Uterus (tissue), 3 donors: ENCODE measurements at regions not wholly inside any gene's neighbourhood (a gene's known extent, or its start where the extent isn't known, plus 50 kb on each side); places are given as distances from the start of the nearest gene placed in this dataset.

Source experiments
- DNase-seq, 2 donors: peaks; one replicate each; pipeline ENCODE4 v3.0.0-alpha.2; 2019 to 2020
- H3K27ac ChIP-seq, 2 donors: fragments of 200-600 bp; sonication (generic); 1 replicate in 1 of 2; 2 replicates in 1 of 2; pipeline ENCODE4 v1.5.1; 2016 to 2018
- H3K27me3 ChIP-seq, 2 donors: fragments of 200-600 bp; sonication (generic); one replicate each; pipeline ENCODE4 v1.5.1; 2018 to 2019; ENCODE audit warnings: control low read depth in 1 of 2
- H3K36me3 ChIP-seq, 2 donors: fragments of 200-600 bp; sonication (generic); one replicate each; pipeline ENCODE4 v1.5.1; 2019; ENCODE audit warnings: control low read depth in 1 of 2
- H3K4me1 ChIP-seq, 2 donors: fragments of 200-600 bp; sonication (generic); one replicate each; pipeline ENCODE4 v1.5.1; 2018 to 2019; ENCODE audit warnings: control low read depth in 1 of 2
- H3K4me3 ChIP-seq, 2 donors: fragments of 200-600 bp; sonication (generic); 1 replicate in 1 of 2; 2 replicates in 1 of 2; pipeline ENCODE4 v1.5.1; 2018 to 2019; ENCODE audit warnings: mild to moderate bottlenecking in 1 of 2
- H3K9me3 ChIP-seq, 2 donors: fragments of 200-600 bp; sonication (generic); one replicate each; pipeline ENCODE4 v1.5.1; 2019; ENCODE audit warnings: control low read depth in 1 of 2
- POLR2A ChIP-seq, 2 donors: fragments of 450-650 bp; IDR thresholded peaks; one replicate each; pipeline ENCODE4 v1.6.1; 2016; ENCODE audit warnings: antibody characterized with exemption in 2 of 2, mild to moderate bottlenecking in 1 of 2, moderate library complexity in 1 of 2
- intact Hi-C: fragments of 100-400 bp; cut with DNase I; formaldehyde crosslinking; loops from one replicate; pipeline ENCODE4 v1.15.1; 2023; ENCODE audit warnings: low total_unique reads
- TF ChIP-seq, protein P1 (sequence below), 4 experiments: fragments of 200-600 bp in 2 of 4; fragments of 450-650 bp in 2 of 4; sonication (generic) in 2 of 4; IDR thresholded peaks; one replicate each; pipeline ENCODE4 v1.5.1; 2016 to 2019; ENCODE audit warnings: antibody characterized with exemption in 4 of 4, mild to moderate bottlenecking in 2 of 4, moderate library complexity in 1 of 4
- donor health status: DM: yes; HTN: yes; CAD: no.

DNA sequence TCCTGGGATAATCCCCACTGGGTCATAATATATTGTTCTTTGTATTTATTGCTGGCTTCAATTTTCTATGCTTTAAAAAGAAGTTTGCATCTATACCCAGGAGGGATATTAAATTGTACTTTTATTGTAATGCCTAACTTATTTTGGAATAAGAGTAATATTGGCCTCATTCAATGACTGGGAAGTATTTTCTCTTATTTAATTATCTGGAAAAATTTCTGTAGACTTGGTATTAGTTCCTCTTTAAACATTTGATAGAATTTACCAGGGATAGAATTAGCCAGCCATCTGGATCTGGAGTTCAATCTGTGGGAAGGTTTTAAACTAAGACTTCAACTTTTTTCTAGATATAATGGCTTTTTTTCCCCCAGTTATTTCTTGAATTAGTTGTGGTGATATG, 115.2 kb upstream of the ZNF32 start:
- TF ChIP-seq POLR2A (IDR thresholded peaks at IDR 0.05): no peak
- TF ChIP-seq, protein P1, sequence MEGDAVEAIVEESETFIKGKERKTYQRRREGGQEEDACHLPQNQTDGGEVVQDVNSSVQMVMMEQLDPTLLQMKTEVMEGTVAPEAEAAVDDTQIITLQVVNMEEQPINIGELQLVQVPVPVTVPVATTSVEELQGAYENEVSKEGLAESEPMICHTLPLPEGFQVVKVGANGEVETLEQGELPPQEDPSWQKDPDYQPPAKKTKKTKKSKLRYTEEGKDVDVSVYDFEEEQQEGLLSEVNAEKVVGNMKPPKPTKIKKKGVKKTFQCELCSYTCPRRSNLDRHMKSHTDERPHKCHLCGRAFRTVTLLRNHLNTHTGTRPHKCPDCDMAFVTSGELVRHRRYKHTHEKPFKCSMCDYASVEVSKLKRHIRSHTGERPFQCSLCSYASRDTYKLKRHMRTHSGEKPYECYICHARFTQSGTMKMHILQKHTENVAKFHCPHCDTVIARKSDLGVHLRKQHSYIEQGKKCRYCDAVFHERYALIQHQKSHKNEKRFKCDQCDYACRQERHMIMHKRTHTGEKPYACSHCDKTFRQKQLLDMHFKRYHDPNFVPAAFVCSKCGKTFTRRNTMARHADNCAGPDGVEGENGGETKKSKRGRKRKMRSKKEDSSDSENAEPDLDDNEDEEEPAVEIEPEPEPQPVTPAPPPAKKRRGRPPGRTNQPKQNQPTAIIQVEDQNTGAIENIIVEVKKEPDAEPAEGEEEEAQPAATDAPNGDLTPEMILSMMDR (IDR thresholded peaks at IDR 0.05): no peak

DNA sequence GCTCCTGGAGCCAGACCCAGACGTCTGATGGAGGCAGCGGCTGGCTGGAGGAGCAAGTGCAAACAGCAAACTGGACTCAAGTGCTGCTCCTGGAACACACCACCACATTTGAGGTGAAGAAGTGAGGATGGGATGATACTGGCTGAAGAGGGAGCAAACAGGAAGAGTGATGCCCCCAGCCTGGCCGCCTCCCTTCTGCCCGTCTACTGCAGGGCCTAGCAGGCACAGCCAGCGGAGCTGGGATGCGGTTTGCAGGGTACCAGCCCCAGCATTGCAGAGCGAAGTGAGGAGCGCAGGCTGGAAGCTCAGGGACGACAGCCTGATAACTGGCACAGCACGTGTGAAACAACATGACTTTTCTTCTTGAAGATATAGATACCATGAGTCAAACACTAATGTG, 111.8 kb upstream of the ZNF32 start:
- intact Hi-C loops: no loop called here
- TF ChIP-seq, protein P1 (IDR thresholded peaks at IDR 0.05): no peak
- no peak for TF ChIP-seq POLR2A (IDR thresholded peaks at IDR 0.05)
- Histone ChIP-seq H3K9me3 (no peaks in the 10 kb centered on the region), H3K4me3 (no peak overlapping the region), H3K4me1 (no peaks in the 10 kb centered on the region), H3K27me3 (no peaks in the 10 kb centered on the region), H3K27ac (no peak overlapping the region), H3K36me3 (no peaks in the 10 kb centered on the region)
- DNase-seq: no peak

More for the DNA sequence above, 115.2 kb upstream of the ZNF32 start:
- no peaks in the 10 kb centered on the region for H3K4me1 ChIP-seq
- no peak overlapping the region for H3K27ac ChIP-seq
- H3K4me3 ChIP-seq: no peak overlapping the region
- no peaks in the 10 kb centered on the region for H3K36me3 ChIP-seq
- DNase-seq: no peak
- H3K9me3 ChIP-seq: peaks cover 0 to 3% of the 10 kb centered on the region in 2 donors
- intact Hi-C loops: no loop called here
- H3K27me3 ChIP-seq: no peaks in the 10 kb centered on the region

DNA sequence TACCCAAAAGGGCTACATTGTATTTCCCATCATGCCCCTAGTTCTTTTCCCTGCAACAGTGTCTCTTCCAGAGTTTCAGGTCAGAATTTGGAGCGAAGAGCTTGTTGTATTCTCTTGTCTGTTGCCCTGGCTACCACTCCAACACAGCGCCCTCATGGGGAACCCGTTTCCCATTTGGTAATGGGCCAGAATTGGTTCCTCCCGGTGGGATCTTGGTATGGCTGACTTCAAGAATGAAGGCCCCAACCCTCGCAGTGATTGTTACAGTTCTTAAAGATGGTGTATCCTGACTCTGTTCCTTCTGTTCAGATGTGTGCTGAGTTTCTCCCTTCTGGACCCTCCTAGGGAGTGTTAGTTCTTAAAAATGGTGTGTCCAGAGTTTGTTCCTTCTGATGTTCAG, 110.5 kb upstream of the ZNF32 start:
- TF ChIP-seq POLR2A (IDR thresholded peaks at IDR 0.05): no peak
- TF ChIP-seq, protein P1 (IDR thresholded peaks at IDR 0.05): no peak
- Histone ChIP-seq H3K27me3 (no peaks in the 10 kb centered on the region), H3K9me3 (no peaks in the 10 kb centered on the region), H3K4me1 (no peaks in the 10 kb centered on the region), H3K36me3 (no peaks in the 10 kb centered on the region), H3K4me3 (no peak overlapping the region), H3K27ac (no peak overlapping the region)
- DNase-seq: no peak
- intact Hi-C loops: no loop called here

DNA sequence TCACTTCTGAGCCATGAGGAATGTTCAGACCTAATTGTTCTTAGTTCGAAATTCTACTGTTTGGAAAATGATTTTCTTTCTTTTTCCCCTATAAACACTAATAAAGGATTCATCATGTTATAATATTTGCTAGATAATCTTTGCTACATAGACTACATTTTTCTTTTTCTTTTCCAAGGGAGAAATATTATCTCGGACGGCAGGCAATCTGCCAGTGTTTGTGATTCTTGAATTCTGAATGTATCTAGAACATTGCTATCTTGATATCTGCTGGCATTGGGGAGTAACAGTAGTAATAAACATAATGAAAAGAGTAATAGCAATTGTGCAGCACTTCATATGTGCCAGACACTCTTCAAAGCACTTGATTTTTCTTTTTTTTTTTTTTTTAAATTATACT, 107.7 kb upstream of the ZNF32 start:
- Histone ChIP-seq H3K36me3 (no peaks in the 10 kb centered on the region), H3K27ac (no peak overlapping the region), H3K4me3 (no peak overlapping the region), H3K4me1 (no peaks in the 10 kb centered on the region), H3K27me3 (no peaks in the 10 kb centered on the region), H3K9me3 (no peaks in the 10 kb centered on the region)
- intact Hi-C loops: no loop called here
- no peak for DNase-seq
- no peak for TF ChIP-seq POLR2A (IDR thresholded peaks at IDR 0.05)
- TF ChIP-seq, protein P1 (IDR thresholded peaks at IDR 0.05): no peak

DNA sequence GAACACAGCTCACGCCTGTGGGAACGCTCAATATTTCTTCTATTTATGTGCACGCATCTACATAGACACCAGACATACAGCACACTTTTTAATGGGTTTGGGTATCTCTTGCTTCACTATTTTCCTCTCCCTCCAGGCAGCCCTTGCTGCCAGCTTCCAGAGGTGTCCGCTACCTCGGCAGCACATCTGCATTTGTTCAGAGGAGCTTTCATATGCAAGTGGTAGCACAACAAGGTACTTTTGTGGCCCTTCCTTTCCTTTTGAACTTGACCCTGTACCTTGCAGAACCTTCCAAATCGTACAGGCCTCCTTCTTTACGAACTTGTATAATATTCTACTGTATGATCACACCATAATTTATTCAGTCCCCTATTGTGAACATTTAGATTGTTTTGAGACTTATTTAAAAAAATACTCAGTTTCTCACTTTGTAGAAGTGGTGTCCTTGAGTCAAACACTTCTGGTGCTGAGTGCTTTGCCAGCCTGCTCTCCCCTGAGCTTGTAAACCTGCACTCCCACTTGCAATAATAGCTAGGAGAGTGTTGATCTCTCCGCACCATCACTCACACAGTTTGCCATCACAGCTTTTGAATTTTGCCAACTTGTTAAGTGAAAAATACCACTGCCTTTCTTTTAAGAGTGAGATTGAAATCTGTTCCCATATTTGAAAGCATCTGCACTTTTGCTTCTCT, 106.0 kb upstream of the ZNF32 start:
- no peak for DNase-seq
- H3K9me3 ChIP-seq: no peaks in the 10 kb centered on the region
- H3K4me3 ChIP-seq: no peak overlapping the region
- H3K27ac ChIP-seq: no peak overlapping the region
- H3K36me3 ChIP-seq: no peaks in the 10 kb centered on the region
- TF ChIP-seq, protein P1 (IDR thresholded peaks at IDR 0.05): no peak
- no peak for TF ChIP-seq POLR2A (IDR thresholded peaks at IDR 0.05)
- H3K27me3 ChIP-seq: no peaks in the 10 kb centered on the region
- H3K4me1 ChIP-seq: no peaks in the 10 kb centered on the region
- intact Hi-C loops: no loop called here
